SHP77 treated with DMSO at 0.1 percent for 48 hours (cell line): ENCODE measurements at regions not wholly inside any gene's neighbourhood (a gene's known extent, or its start where the extent isn't known, plus 50 kb on each side); places are given as distances from the start of the nearest gene placed in this dataset.

ENCODE experiments used
- DNase-seq: peaks from one replicate; lab custom pipeline; 2025; lab: John Stamatoyannopoulos, UW

- DNase-seq: peak; percentile 16
Measured at GRCh38 chr5:120007598-120007997, 378.2 kb downstream of the FAM170A start.

- DNase-seq: no peak
Measured at GRCh38 chr5:120012431-120012830, 383.1 kb downstream of the FAM170A start.

GRCh38 chr5:120014535-120014934, 385.2 kb downstream of the FAM170A start:
- no peak for DNase-seq

- DNase-seq: no peak
Measured at GRCh38 chr5:120016717-120017382, 387.5 kb downstream of the FAM170A start.

- DNase-seq: no peak
Measured at GRCh38 chr5:120017513-120017912, 388.2 kb downstream of the FAM170A start.

GRCh38 chr5:120035181-120035580, 405.8 kb downstream of the FAM170A start:
- DNase-seq: no peak

- DNase-seq: no peak
Measured at GRCh38 chr5:120035815-120036577, 406.6 kb downstream of the FAM170A start.

GRCh38 chr5:120037451-120037850, 408.1 kb downstream of the FAM170A start:
- no peak for DNase-seq

GRCh38 chr5:120039111-120039510, 409.8 kb downstream of the FAM170A start:
- no peak for DNase-seq

- DNase-seq: no peak
Measured at GRCh38 chr5:120043431-120043830, 414.1 kb downstream of the FAM170A start.

- no peak for DNase-seq
Measured at GRCh38 chr5:120052916-120053828, 410.9 kb upstream of the PRR16 start.

- no peak for DNase-seq
Measured at GRCh38 chr5:120053841-120054240, 410.3 kb upstream of the PRR16 start.

GRCh38 chr5:120055858-120056257, 408.2 kb upstream of the PRR16 start:
- DNase-seq: peak; percentile 14

GRCh38 chr5:120062515-120062917, 401.6 kb upstream of the PRR16 start:
- no peak for DNase-seq

- no peak for DNase-seq
Measured at GRCh38 chr5:120072068-120072761, 391.9 kb upstream of the PRR16 start.

GRCh38 chr5:120073722-120074121, 390.4 kb upstream of the PRR16 start:
- peak; percentile 61 for DNase-seq

- no peak for DNase-seq
Measured at GRCh38 chr5:120080781-120081180, 383.3 kb upstream of the PRR16 start.

GRCh38 chr5:120082316-120083068, 381.6 kb upstream of the PRR16 start:
- DNase-seq: no peak

- DNase-seq: peak; percentile 71
Measured at GRCh38 chr5:120083851-120084542, 380.1 kb upstream of the PRR16 start.

- no peak for DNase-seq
Measured at GRCh38 chr5:120084543-120084870, 379.6 kb upstream of the PRR16 start.

GRCh38 chr5:120086081-120086480, 378.0 kb upstream of the PRR16 start:
- DNase-seq: no peak
